ENCODE measurements at regions not wholly inside any gene's neighbourhood (a gene's known extent, or its start where the extent isn't known, plus 50 kb on each side); places are given as distances from the start of the nearest gene placed in this dataset.
"Not testable (repeated sequence)": the region's sequence is repeated elsewhere in the genome, so short reads cannot be mapped to it uniquely, and the experiment has no call there.

GRCh38 chr7:55714370-55714769 lies 142.1 kb upstream of the VOPP1 start:
- TF ChIP-seq CTCF, POLR2A (IDR thresholded peaks at IDR 0.05): not testable (repeated sequence)

All from right lobe of liver (tissue), 4 donors.